Thymus (tissue), 11 donors: ENCODE measurements at regions not wholly inside any gene's neighbourhood (a gene's known extent, or its start where the extent isn't known, plus 50 kb on each side); places are given as distances from the start of the nearest gene placed in this dataset.
"Not testable (repeated sequence)": the region's sequence is repeated elsewhere in the genome, so short reads cannot be mapped to it uniquely, and the experiment has no call there.

Experiments used
- DNase-seq, 9 donors: peaks; one replicate each; pipeline ENCODE4 v3.0.0-alpha.2; 2013; ENCODE audit warnings: low spot score in 9 of 9, low read depth in 6 of 9, missing footprints in 1 of 9
- H3K27ac ChIP-seq, 2 donors: one replicate each; pipeline ENCODE4 v1.5.1; 2013; ENCODE audit warnings: control low read depth in 1 of 2, low read depth in 1 of 2, low read length in 1 of 2, mild to moderate bottlenecking in 1 of 2, moderate library complexity in 1 of 2
- H3K27me3 ChIP-seq, 2 donors: one replicate each; pipeline ENCODE4 v1.5.1; 2013; ENCODE audit warnings: low read length in 1 of 2; ENCODE audit not compliant: control insufficient read depth in 2 of 2, insufficient read depth in 1 of 2
- H3K36me3 ChIP-seq, 2 donors: one replicate each; pipeline ENCODE4 v1.5.1; 2013; ENCODE audit warnings: low read length in 1 of 2, mild to moderate bottlenecking in 1 of 2, moderate library complexity in 1 of 2; ENCODE audit not compliant: control insufficient read depth in 2 of 2, insufficient read depth in 2 of 2
- H3K4me1 ChIP-seq, 2 donors: one replicate each; pipeline ENCODE4 v1.5.1; 2013; ENCODE audit warnings: low read length in 2 of 2; ENCODE audit not compliant: control insufficient read depth in 2 of 2, insufficient read depth in 2 of 2
- H3K4me3 ChIP-seq, 2 donors: one replicate each; pipeline ENCODE4 v1.5.1; 2013; ENCODE audit warnings: low read length in 2 of 2, control low read depth in 1 of 2, mild to moderate bottlenecking in 1 of 2
- H3K9me3 ChIP-seq, 2 donors: one replicate each; pipeline ENCODE4 v1.5.1; 2013; ENCODE audit warnings: low read length in 1 of 2, mild to moderate bottlenecking in 1 of 2; ENCODE audit not compliant: control insufficient read depth in 2 of 2, insufficient read depth in 1 of 2
- WGBS: extraction: QIAGEN DNeasy Blood & Tissue Kit; methylation state at CpG from one replicate; pipeline ENCODE4 v1.1.7; 2013; 5-methylcytosine and 5-hydroxymethylcytosine counted together
- donor health status: healthy.

- not testable (repeated sequence) for DNase-seq, H3K27ac ChIP-seq
- WGBS: 82% methylated on average over 14 of the region's 16 CpGs
Observed at GRCh38 chr2:132361498-132361897, 55.1 kb upstream of the GPR39 start.

DNA sequence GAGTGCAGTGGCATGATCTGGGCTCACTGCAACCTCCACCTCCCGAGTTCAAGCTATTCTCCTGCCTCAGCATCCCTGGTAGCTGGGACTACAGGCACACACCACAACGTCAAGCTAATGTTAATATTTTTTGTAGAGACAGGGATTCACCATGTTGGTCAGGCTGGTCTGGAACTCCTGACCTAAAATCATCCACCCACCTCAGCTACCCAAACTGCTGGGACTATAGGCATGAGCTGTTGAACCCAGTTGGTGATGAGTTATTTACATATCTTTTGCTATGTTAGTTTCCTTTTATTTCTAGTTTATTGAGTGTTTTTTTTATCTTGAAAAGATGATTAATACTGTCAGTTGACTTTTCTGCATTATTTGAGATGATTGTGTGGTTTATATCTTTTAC, 53.3 kb upstream of the GPR39 start:
- H3K4me1 ChIP-seq: not testable (repeated sequence)
- 76% methylated on average over 2 of the region's 2 CpGs for WGBS

More at GRCh38 chr2:132361498-132361897, 55.1 kb upstream of the GPR39 start:
- H3K4me1 ChIP-seq, H3K9me3 ChIP-seq, H3K36me3 ChIP-seq, H3K4me3 ChIP-seq, H3K27me3 ChIP-seq: not testable (repeated sequence)

GRCh38 chr2:132365963-132366362, 50.6 kb upstream of the GPR39 start:
- not testable (repeated sequence) for H3K9me3 ChIP-seq, DNase-seq, H3K36me3 ChIP-seq, H3K4me3 ChIP-seq, H3K4me1 ChIP-seq, H3K27me3 ChIP-seq, H3K27ac ChIP-seq
- 54% methylated on average over 3 of the region's 3 CpGs for WGBS

More for the DNA sequence above, 53.3 kb upstream of the GPR39 start:
- not testable (repeated sequence) for H3K9me3 ChIP-seq, H3K27me3 ChIP-seq, DNase-seq, H3K27ac ChIP-seq, H3K4me3 ChIP-seq, H3K36me3 ChIP-seq

DNA sequence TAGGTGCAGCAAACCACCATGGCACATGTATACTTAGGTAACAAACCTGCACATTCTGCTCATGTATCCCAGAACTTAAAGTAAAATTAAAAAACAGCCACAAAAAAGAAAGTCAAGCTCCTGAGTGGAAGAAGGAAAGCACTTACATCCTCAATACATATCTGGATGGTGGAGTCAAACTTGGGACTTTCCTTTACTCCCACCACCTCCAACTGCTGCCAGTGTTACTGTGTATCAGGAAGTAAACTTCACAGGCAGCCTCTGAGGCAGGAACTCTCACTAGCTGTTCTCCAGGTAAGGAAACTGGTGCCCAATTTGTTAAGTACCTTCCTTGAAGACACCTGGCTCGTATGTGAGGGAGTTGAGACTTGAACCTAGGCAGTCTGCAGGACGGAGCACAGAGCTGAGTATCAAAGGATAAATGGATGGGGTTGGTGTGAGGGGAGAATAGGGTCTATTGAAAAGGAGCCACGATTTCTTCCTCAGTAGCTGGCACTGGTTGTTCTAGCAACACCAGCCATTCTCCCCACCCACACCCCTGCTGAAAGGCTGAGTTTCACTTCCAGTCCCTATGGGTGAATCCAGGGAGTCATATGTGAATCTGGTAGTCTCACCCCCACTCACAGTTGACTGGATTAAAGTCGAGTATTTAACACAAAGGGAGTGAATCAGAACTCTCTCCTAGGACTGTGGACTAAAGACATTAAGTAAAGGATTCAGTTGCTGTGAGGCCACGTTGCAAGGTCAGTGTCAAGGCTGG, 50.0 kb upstream of the GPR39 start:
- H3K27ac ChIP-seq: no peak overlapping the region
- no peak overlapping the region for H3K4me3 ChIP-seq
- H3K4me1 ChIP-seq: no peaks in the 10 kb centered on the region
- no peak for DNase-seq
- no peaks in the 10 kb centered on the region for H3K9me3 ChIP-seq
- no peaks in the 10 kb centered on the region for H3K36me3 ChIP-seq
- 81% methylated on average over 5 of the region's 5 CpGs for WGBS
- H3K27me3 ChIP-seq: no peaks in the 10 kb centered on the region
